ENCODE measurements at regions not wholly inside any gene's neighbourhood (a gene's known extent, or its start where the extent isn't known, plus 50 kb on each side); places are given as distances from the start of the nearest gene placed in this dataset.

DNA sequence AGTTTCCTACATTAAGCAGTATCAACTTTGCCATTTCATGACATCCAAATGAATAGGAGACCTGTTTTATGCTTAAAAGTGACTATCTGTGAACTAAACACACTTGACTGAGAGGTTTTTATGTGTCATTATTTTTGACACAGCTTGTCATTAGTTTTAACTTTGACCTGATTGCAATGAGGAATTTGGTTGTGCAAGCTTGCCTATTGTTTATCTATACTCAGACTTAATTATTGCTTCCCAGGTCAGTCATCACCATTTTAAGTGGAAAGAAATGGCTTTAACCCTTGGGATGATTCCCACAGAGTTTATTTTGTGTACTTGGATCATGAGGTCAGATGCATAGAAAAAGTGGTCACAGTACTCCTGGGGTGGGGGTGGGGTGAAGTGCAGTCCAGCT lies 171.0 kb upstream of the PRICKLE1 start:
- TF ChIP-seq, protein P1, sequence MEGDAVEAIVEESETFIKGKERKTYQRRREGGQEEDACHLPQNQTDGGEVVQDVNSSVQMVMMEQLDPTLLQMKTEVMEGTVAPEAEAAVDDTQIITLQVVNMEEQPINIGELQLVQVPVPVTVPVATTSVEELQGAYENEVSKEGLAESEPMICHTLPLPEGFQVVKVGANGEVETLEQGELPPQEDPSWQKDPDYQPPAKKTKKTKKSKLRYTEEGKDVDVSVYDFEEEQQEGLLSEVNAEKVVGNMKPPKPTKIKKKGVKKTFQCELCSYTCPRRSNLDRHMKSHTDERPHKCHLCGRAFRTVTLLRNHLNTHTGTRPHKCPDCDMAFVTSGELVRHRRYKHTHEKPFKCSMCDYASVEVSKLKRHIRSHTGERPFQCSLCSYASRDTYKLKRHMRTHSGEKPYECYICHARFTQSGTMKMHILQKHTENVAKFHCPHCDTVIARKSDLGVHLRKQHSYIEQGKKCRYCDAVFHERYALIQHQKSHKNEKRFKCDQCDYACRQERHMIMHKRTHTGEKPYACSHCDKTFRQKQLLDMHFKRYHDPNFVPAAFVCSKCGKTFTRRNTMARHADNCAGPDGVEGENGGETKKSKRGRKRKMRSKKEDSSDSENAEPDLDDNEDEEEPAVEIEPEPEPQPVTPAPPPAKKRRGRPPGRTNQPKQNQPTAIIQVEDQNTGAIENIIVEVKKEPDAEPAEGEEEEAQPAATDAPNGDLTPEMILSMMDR (IDR thresholded peaks at IDR 0.05) = no peak
- TF ChIP-seq RORB (CRISPR knock-in tag; IDR thresholded peaks at IDR 0.05) (no peak), FOXK1 (CRISPR knock-in tag; IDR thresholded peaks at IDR 0.05) (no peak), FOXJ3 (CRISPR knock-in tag; IDR thresholded peaks at IDR 0.05; ENCODE audit: borderline replicate concordance) (no peak), JAZF1 (CRISPR knock-in tag; IDR thresholded peaks at IDR 0.05) (no peak), USF1 (CRISPR knock-in tag; IDR thresholded peaks at IDR 0.05) (no peak), ZNF219 (CRISPR knock-in tag; IDR thresholded peaks at IDR 0.05; ENCODE audit: borderline replicate concordance) (no peak), USF2 (CRISPR knock-in tag; IDR thresholded peaks at IDR 0.05) (no peak), ZSCAN18 (CRISPR knock-in tag; IDR thresholded peaks at IDR 0.05) (no peak), ATF2 (CRISPR knock-in tag; IDR thresholded peaks at IDR 0.05; ENCODE audit: borderline replicate concordance, low read depth) (no peak), HMGA2 (CRISPR knock-in tag; IDR thresholded peaks at IDR 0.05) (no peak), NFYB (CRISPR knock-in tag; conservative IDR thresholded peaks at IDR 0.05; ENCODE audit: low read depth) (no peak), SMAD4 (CRISPR knock-in tag; IDR thresholded peaks at IDR 0.05) (no peak)
- TF ChIP-seq, protein P2, sequence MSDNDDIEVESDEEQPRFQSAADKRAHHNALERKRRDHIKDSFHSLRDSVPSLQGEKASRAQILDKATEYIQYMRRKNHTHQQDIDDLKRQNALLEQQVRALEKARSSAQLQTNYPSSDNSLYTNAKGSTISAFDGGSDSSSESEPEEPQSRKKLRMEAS (CRISPR knock-in tag; IDR thresholded peaks at IDR 0.05) = no peak

All from WTC11 (cell line).